Suppressor macrophage treated with lipopolysaccharide for 1 hour (primary cell): ENCODE measurements at regions not wholly inside any gene's neighbourhood (a gene's known extent, or its start where the extent isn't known, plus 50 kb on each side); places are given as distances from the start of the nearest gene placed in this dataset.
"Not testable (repeated sequence)": the region's sequence is repeated elsewhere in the genome, so short reads cannot be mapped to it uniquely, and the experiment has no call there.

Experiments
- DNase-seq, 3 donors: peaks; one replicate each; pipeline ENCODE4 v3.0.0-alpha.2; 2020 to 2022

DNA sequence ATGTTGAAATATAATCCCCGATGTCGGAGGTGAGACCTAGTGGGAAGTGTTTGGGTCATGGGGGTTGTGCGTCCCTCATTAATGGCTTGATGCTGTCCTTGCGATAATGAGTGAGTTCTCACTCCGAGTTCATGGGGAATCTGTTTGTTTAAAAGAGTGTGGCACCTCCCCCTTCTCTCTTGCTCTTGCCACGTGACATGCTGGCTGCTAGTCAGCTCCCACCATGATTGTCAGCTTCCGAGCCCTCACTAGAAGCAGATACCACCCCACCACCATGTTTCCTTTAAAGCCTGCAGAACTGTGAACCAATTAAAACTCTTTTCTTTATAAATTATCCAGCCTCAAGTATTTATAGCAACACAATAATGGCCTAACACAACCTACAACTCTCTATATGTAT, 166.3 kb upstream of the MBNL1 start:
- DNase-seq, result no peak

DNA sequence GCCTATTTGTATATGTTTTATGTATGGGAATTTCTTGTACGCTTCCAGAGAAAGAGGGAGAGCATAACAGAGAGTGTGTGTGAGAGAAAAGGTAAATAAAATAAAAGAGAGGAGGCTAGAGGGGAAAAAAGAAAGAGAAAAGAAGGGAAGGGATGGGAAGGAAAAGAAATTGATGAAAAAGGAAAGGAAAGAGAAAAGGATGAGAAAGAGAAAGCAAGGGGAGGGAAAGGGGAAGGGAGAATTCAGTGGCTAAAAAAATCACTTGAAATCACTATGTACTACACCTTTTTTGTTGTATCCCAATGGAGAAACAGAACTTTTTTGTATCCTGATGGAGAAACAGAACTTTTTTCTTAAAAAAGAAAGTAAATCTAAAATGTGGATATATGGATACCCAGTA, 165.5 kb upstream of the MBNL1 start:
- no peak for DNase-seq

DNA sequence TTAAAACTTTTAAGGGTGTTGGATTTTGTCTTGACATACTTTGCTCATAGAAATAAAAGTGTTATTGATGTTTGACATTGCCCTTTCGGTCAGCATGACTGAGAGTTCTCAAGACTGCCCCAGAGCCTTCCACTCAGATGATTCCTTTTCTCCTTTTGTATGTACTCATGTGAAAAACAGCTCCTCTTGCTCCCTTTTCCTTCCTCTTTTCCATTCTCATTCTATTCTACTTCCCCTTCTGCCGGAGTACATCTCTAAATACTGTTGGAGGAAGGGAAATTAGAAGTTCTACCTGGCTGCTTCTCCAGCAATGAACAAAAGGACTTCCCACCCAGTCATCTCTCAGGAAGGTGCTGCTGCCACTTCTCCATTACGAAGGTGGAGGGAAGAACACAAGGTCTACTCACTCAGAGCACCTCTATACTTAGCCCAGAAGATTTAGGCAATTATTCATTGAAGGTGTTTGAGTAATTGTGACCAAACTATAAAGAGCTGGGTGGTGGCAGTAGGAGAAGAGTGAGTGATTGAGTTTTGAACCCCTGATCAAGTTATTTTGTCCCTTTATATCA, 163.8 kb upstream of the MBNL1 start:
- DNase-seq, result peak; percentile 52 to 76 (median 71)

DNA sequence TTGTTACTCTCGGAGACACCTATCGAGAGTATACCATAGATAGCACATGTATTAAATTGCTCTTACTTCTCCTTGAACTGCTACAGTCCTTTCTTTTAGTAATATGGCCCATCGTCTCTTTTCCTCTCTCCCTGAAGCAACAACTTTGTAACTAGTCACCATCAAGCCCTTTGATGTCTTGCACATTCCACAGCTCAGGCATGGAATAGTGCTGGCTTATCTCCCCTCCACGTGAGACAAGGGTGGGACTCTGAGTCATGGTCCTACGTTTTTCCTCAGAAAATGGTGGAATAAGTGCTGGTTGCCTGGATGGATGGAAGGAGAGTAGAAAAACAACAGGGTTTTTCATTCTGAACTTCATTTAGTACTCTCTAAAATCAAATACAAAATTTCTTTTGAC, 163.3 kb upstream of the MBNL1 start:
- DNase-seq, result no peak

DNA sequence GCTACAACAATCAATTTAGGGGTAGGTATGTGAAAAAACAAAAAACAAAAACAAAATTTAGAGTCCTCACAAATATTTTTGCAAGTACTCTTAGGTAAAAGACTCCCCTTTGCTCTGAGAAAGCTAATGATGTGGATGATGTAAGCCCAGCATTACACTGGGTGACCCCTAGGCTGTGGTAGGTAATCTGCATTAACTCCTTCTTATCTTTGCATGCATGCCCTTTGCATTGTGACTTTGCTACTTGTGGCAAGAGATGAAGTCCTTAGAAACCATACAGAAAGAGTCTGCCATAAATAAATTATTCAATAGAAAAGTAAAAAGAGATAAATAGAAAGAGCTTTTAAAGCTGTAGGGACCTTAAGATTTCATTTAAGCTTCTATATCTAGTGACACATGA, 159.7 kb upstream of the MBNL1 start:
- DNase-seq, result no peak

DNA sequence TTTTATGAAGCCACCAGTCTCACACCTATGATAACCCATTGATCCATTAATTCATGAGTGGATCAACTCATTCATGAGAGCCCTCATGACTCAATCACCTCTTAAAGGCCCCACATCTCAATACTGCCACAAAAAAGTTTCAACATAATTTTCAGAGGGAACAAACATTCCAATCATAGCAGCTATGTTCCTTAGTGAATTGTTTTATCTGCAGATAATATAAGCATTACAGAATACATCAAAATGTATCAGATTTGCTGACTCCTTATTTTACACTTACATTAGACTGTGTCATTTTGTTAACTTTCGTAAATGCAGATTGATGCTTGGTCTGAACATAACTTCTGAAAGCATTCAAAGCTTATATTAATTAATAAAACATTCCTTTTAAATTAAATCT, 155.3 kb upstream of the MBNL1 start:
- DNase-seq, result no peak

DNA sequence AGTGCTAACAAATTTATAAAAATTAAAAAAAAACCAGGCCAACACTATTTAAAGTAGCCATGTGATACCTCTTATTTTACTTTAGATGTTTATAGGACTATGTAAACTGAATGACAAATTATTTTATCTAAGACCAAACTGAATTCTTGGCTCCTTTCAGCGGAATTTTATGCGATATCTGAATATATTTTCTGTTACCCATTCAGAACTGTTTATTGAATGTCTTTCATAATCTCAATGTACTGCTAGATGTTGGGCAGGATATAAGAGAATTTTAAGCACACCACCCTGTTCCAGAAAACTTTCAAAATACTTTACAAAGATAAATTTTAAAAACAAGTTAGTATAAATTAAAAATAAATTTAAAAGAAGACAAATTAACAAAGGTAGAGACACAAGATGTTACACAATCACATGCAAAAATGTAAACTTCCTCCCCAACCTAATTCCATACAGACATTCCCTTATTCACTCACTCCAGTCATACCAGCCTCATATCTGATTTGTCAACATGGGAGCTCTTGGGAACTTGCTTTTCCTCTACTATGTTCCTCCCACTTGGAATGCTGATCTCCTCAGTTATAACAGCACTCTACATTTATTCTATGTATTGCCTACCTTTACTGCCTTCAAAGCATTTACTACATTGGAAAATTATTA, 154.6 kb upstream of the MBNL1 start:
- DNase-seq, result no peak

DNA sequence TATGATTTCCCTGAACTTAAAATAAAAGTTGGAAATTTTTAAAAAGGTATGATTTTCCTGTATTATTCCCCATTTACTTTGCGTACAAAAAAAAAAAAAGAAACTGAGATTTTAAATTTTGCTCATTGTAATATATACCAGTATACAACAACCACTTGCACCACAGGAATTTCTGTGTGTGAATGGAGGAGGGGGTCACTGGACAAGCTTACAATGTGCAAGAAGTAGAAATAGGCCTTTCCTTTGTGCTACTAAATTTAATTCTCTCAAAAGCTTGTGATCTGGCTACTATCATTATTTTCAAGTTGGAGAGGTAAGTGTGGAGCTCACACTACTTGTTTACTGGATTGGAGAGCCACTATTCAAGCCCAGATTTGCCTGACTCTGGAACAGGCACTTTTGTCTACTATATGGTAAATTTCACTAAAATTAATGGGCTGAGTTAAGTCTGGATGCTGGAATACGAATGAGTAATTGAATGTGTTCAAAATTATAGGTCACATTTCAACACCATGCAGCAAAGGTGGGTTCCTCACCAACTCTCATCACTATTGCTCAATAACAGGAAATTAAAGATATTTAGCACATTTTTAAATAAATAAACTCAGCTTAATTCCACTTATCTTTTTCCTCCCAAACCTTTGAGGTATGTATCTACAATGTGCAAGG, 148.0 kb upstream of the MBNL1 start:
- DNase-seq, result no peak

DNA sequence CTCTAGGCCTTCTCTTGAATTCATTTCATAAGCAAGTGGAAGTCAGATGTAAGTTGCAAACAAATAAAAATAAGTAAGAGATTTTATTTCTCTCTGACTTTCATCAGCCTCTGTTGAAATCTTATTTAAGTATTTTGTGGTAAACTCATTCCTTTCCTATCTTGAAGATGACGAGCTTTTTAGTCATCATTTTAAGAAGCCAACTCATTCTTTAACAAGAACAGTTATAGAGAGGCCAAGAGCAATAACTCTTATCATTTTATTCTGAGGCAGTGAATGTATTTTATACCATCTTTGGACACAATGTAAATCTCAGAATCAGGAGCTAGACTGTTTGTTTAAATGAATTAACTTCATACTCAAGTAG, 147.5 kb upstream of the MBNL1 start:
- DNase-seq, result no peak

DNA sequence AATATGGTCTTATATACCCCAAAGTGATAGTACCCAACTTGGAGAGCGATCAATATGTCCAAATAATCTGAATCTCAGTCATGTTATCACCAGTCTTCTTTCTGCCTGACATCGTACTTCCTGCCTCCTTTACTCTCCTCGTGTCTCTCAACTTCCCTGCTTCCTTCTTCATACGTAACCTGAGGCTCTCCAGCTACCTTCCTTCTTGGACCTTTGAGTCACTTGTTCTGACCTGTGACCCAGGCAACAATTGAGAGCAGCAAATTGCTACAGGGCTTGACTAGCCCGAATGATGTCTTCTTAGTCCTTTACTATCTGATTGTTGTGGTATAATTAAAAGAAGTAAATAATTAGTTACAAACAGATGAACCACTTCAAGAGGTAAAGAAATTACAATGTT, 145.9 kb upstream of the MBNL1 start:
- DNase-seq, result no peak

DNA sequence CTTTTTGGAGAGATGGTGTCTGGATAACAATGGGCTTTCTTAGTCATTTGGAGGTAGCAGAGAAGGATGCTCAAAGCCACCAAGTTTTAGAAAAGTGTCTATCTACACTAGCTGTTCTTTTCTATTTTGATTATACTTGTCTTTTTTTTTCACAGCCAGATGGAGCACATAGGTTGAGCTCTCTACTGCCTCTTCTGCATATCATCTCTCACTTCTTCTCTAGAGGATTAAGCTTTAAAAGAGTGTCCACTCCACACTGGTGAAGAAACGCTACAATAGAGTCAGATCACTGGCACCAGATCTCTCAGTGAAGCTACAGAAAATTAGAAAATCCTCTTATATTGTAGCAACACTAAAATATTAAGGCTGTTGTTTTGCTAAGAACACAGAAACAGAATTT, 145.3 kb upstream of the MBNL1 start:
- no peak for DNase-seq

DNA sequence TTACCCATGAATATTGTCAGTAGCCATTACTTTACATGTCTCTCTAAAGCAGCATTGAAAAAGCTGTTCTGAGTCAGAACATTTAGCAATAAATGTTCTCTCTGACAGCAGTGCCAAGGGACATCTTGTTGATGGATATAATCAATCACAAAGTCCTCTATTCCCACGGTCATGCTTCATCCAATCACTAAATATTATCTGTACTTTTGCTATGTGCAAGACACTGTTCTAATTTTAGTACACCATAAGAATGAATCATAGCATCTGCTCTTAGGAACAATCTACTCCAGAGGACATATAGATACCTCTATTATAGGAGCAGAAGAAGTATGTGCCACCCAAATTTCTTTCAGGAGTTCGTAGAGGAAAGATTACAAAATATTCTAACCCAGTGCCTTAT, 142.5 kb upstream of the MBNL1 start:
- DNase-seq, result no peak

DNA sequence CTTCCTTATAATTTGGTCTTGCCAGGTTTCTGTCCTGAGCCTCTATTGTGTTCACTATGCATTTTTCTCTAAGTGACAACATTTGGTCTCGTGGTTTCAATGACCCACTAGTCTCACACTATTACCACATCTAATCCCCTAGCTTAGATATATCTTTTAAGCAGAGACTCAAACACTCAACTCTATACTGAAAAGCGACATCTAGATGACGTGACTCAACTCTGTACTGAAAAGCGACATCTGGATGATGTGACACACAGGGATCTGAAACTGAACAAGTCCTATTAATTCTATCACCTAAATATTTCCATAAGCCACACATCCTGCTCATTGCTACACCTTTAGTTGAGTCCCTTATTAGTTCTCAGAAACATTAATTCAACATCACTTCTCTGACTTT, 141.7 kb upstream of the MBNL1 start:
- no peak for DNase-seq

DNA sequence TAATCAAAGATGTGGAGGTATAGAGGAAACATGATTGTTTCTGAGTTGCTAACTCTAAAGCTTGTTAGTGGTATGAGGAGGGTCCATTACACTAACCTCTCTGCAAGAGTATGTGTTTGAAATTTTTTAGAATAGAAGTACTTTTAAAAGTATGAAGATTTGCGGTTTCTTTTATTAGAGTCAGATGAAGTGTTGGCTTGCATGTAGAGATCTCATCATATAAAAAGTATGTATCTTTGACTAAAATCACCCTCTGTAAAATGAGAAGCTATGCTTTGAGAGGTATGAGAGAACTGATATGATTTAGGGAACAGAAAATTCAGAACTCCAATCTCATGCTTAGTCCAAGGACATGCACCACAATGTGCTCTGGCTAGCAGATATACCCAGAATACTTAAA, 140.4 kb upstream of the MBNL1 start:
- DNase-seq, result no peak

DNA sequence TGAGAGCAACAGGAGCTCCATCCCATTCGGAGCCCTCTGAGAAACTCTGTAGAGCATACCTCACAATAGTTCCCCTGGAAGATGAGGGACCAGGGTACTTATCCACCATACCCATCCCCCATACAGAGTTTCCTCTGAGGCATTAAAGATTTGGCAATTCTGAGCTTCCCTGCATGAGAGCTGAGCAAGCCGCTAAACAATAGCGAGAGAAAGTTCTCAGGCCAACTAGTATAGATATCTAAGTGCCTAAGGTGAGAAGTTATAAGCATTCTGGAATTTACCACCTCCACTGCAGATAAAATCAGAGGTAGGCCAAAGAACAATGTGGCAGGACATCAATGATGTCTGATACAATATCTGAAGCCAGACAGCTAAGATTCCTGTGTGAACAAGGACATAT, 129.1 kb upstream of the MBNL1 start:
- DNase-seq, result no peak

DNA sequence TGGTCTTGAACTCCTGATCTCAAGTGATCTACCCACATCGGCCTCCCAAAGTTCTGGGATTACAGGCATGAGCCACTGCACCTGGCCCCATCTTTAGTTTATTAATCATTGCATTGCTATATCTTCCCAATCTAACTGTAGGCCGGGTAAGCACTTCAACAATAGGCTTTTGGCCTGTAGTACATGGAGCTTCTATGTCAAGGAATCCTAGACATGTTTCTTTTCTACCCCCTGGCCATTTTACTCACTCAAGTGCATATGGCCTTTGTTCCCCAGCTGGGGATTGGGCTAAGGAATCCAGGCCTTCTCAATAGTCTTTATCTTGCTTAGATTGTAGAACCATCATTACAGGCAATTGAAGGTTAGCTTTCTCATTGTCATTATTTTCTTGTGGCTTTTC, 122.3 kb upstream of the MBNL1 start:
- DNase-seq, result no peak

DNA sequence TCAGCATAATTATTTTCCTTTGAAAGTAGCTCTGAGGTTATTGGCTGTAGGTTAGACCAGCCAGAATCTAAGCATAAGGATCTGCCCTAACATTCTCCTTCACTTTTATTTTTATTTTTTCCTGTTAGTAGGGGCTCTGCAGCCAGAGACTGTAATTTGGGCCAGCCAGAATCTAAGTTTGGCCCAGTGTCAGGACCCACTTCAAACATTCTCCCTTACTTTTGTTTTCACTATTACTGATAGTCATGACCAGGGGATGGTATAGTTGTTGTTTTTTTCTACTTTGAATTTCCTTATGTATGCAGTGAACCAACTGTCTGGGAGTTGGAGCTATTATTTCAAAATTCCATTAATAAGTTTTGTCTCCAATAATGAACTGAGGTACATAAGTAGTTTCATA, 121.0 kb upstream of the MBNL1 start:
- DNase-seq, result no peak

DNA sequence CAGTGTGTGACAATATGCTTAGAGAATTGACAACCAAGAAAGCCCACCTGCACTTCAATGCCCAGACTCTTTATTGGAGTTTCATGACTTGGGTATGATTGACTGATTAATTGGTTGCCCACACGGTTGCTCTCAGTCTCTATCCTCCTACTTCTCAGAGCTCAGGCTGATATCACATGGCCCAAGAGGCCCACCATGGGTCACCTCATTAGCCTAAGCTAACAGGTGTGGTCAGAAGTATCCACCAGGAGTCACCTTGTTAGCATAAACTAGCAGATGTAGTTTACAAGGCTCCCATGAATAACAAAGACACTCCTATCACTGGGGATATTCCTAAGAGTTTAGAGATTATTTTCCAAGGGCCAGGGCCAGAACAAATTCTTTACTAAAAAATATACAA, 120.2 kb upstream of the MBNL1 start:
- DNase-seq, result no peak

DNA sequence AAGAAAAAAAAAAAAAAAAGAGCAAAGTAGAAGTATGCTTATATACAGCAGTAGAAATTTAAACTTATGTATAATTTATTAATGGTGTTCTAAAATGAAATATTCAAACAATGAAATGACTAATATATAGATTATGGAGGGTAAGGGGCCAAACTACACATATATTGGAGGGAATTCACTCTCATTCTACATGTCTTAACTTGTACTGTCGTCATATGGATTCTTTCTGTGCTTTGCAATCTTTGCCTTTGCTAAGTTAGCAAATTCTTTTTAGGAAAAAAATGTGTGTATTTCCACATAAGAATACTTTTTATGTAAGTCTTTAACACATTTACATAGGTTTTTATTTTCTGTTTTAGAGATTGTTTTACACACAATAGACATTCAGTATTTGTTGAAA, 118.9 kb upstream of the MBNL1 start:
- DNase-seq, result no peak

DNA sequence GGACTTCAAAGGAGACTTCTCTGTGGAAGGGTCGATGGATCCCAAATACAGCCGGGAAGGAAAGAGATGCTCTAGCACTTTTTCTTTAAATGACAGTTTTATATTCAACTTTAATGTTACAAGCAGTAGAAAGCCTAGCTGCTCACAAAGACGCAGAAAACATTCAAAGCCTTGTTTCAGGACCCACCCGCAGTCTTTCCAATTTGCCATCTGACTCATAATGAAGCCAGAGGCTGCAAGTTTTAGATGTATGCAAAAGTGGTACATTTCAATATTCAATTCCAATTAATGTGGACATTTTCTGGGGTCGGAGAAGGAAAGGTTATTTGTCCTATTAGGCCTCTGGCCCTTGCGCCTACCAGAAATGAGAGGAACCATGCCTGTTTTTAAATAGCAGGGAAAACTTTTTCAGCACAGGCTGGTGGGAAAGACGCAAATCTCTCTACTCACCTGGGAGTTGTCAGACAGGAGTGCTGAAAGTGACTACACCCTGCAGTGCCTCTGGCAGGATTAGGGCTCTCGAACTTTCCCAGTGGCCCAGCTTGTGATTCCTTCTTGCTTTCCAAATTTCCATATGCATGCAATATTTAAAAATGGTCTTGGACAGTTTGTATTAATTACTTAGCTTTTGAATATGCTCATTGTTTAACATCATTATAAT, 117.4 kb upstream of the MBNL1 start:
- no peak for DNase-seq

DNA sequence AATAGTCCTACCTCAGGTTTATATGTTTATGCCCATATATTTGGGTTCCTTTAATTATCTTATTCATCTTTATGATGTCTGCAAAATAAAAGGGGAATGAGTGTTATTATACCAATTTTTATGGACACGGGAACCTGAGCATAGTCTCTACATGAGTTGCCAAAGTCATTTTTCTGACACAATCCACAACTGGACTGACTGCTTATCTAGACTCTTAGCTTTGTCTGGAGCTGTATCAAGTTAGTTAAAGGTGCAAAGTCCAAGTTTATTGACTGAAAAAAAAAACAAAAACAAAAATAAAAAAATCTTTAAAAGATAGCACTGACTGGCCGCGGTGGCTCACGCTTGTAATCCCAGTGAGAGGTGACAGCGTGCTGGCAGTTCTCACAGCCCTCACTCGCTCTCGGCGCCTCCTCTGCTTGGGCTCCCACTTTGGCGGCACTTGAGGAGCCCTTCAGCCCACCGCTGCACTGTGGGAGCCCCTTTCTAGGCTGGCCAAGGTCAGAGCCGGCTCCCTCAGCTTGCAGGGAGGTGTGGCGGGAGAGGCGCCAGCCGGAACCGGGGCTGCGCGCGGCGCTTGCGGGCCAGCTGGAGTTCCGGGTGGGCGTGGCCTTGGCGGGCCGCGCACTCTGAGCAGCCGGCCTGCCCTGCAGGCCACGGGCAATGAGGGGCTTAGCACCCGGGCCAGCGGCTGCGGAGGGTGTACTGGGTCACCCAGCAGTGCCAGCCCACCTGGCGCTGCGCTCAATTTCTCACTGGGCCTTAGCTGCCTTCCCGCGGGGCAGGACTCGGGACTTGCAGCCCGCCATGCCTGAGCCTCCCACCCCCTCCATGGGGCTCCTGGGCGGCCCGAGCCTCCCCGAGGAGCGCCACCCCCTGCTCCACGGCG, 116.6 kb upstream of the MBNL1 start:
- not testable (repeated sequence) for DNase-seq

DNA sequence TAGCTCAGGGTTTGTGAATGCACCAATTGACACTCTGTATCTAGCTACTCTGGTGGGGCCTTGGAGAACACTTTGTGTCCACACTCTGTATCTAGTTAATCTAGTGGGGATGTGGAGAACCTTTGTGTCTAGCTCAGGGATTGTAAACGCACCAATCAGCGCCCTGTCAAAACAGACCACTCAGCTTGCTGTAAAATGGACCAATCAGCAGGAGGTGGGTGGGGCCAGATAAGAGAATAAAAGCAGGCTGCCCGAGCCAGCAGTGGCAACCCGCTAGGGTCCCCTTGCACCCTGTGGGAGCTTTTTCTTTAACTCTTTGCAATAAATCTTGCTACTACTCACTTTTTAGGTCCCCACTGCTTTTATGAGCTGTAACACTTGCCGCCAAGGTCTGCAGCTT, 115.6 kb upstream of the MBNL1 start:
- not testable (repeated sequence) for DNase-seq
